ENCODE measurements at regions not wholly inside any gene's neighbourhood (a gene's known extent, or its start where the extent isn't known, plus 50 kb on each side); places are given as distances from the start of the nearest gene placed in this dataset.
"Not testable (repeated sequence)": the region's sequence is repeated elsewhere in the genome, so short reads cannot be mapped to it uniquely, and the experiment has no call there.

DNA sequence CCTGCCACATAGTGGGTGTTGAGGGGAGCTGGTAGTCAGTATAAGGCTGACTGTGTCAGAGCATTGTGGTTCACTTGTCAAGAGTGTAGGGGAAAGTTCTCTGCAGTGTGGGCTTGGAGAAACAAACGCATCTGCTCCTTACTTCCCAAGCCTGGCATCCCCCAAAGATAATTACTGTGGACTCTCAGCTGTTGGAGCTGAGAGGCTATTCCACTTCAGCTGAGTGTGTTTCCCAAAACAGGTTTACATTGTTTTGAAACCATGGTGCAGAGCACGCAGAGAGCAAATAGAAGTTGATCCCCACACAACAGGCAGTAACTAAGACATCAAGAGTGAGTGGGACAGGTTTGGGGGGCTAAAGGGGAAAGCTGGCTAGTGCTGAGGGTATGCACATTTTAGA is 181.0 kb upstream of the EOLA2 start:
- Histone ChIP-seq H3K36me3 (ENCODE audit: control insufficient read depth, insufficient read depth, low read length) (no peaks in the 10 kb centered on the region), H3K4me1 (ENCODE audit: control insufficient read depth, insufficient read depth, low read length) (no peaks in the 10 kb centered on the region), H3K4me3 (ENCODE audit: low read depth in 2 of 2, low read length in 2 of 2) (no peak overlapping the region), H3K27me3 (ENCODE audit: control insufficient read depth, insufficient read depth, low read length) (no peaks in the 10 kb centered on the region), H3K27ac (ENCODE audit: low read length) (no peak overlapping the region), H3K9me3 (ENCODE audit: control insufficient read depth, insufficient read depth, low read depth, low read length) (no peaks in the 10 kb centered on the region)
- ChIA-PET CTCF (no interaction called here), POLR2A (no interaction called here)
- no peak for DNase-seq (ENCODE audit: low read depth, low spot score)
- intact Hi-C loops (cut with micrococcal nuclease; ENCODE audit: unreplicated experiment), result no loop called here
- TF ChIP-seq SIN3A (IDR thresholded peaks at IDR 0.05; ENCODE audit: borderline replicate concordance, insufficient read depth, low read depth, low read length), result no peak
- TF ChIP-seq REST (IDR thresholded peaks at IDR 0.05; ENCODE audit: insufficient read depth in 1 of 2, low read depth in 2 of 2, low read length in 1 of 2), result no peak
- TF ChIP-seq, protein P1, sequence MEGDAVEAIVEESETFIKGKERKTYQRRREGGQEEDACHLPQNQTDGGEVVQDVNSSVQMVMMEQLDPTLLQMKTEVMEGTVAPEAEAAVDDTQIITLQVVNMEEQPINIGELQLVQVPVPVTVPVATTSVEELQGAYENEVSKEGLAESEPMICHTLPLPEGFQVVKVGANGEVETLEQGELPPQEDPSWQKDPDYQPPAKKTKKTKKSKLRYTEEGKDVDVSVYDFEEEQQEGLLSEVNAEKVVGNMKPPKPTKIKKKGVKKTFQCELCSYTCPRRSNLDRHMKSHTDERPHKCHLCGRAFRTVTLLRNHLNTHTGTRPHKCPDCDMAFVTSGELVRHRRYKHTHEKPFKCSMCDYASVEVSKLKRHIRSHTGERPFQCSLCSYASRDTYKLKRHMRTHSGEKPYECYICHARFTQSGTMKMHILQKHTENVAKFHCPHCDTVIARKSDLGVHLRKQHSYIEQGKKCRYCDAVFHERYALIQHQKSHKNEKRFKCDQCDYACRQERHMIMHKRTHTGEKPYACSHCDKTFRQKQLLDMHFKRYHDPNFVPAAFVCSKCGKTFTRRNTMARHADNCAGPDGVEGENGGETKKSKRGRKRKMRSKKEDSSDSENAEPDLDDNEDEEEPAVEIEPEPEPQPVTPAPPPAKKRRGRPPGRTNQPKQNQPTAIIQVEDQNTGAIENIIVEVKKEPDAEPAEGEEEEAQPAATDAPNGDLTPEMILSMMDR (IDR thresholded peaks at IDR 0.05), result no peak
- TF ChIP-seq TCF7L2 (IDR thresholded peaks at IDR 0.05; ENCODE audit: low read depth, low read length), result no peak
- no peak for TF ChIP-seq POLR2AphosphoS5 (IDR thresholded peaks at IDR 0.05; ENCODE audit: low read depth, low read length)
- ATAC-seq, result no peak
- no TSS peak for BruUV-seq (replicated peaks)
- in situ Hi-C loops (cut with HindIII; ENCODE audit: low pct_unique_long_range_greater_than_20kb, low sequenced_read_pairs), result no loop called here

DNA sequence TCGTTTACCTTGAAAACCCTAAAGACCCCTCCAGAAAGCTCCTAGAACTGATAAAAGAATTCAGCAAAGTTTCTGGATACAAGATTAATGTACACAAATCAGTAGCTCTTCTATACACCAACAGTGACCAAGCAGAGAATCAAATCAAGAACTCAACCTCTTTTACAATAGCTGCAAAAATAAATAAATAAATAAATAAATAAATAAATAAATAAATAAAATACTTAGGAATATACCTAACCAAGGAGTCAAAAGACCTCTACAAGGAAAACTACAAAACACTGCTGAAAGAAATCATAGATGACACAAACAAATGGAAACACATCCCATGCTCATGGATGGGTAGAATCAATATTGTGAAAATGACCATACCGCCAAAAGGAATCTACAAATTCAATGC is 186.8 kb upstream of the EOLA2 start:
- H3K27ac ChIP-seq (ENCODE audit: low read length); H3K9me3 ChIP-seq (ENCODE audit: control insufficient read depth, insufficient read depth, low read depth, low read length); CTCF ChIA-PET; H3K27me3 ChIP-seq (ENCODE audit: control insufficient read depth, insufficient read depth, low read length); BruUV-seq (replicated peaks); DNase-seq (ENCODE audit: low read depth, low spot score); in situ Hi-C loops (cut with HindIII; ENCODE audit: low pct_unique_long_range_greater_than_20kb, low sequenced_read_pairs); POLR2A ChIA-PET; ATAC-seq; H3K4me3 ChIP-seq (ENCODE audit: low read depth in 2 of 2, low read length in 2 of 2); H3K4me1 ChIP-seq (ENCODE audit: control insufficient read depth, insufficient read depth, low read length); intact Hi-C loops (cut with micrococcal nuclease; ENCODE audit: unreplicated experiment); H3K36me3 ChIP-seq (ENCODE audit: control insufficient read depth, insufficient read depth, low read length): not testable (repeated sequence)

- Histone ChIP-seq H3K9me3 (ENCODE audit: control insufficient read depth, insufficient read depth, low read depth, low read length) (no peaks in the 10 kb centered on the region), H3K36me3 (ENCODE audit: control insufficient read depth, insufficient read depth, low read length) (no peaks in the 10 kb centered on the region), H3K4me3 (ENCODE audit: low read depth in 2 of 2, low read length in 2 of 2) (no peak overlapping the region), H3K27me3 (ENCODE audit: control insufficient read depth, insufficient read depth, low read length) (no peaks in the 10 kb centered on the region), H3K27ac (ENCODE audit: low read length) (no peak overlapping the region), H3K4me1 (ENCODE audit: control insufficient read depth, insufficient read depth, low read length) (no peaks in the 10 kb centered on the region)
- in situ Hi-C loops (cut with HindIII; ENCODE audit: low pct_unique_long_range_greater_than_20kb, low sequenced_read_pairs), result no loop called here
- CTCF ChIA-PET, result no interaction called here
- intact Hi-C loops (cut with micrococcal nuclease; ENCODE audit: unreplicated experiment), result no loop called here
- TF ChIP-seq REST (IDR thresholded peaks at IDR 0.05; ENCODE audit: insufficient read depth in 1 of 2, low read depth in 2 of 2, low read length in 1 of 2) (no peak), TCF7L2 (IDR thresholded peaks at IDR 0.05; ENCODE audit: low read depth, low read length) (no peak), SIN3A (IDR thresholded peaks at IDR 0.05; ENCODE audit: borderline replicate concordance, insufficient read depth, low read depth, low read length) (no peak), POLR2AphosphoS5 (IDR thresholded peaks at IDR 0.05; ENCODE audit: low read depth, low read length) (no peak)
- TF ChIP-seq, protein P1 (IDR thresholded peaks at IDR 0.05), result no peak
- ATAC-seq (no peak), DNase-seq (ENCODE audit: low read depth, low spot score) (no peak)
- POLR2A ChIA-PET, result no interaction called here
- no TSS peak for BruUV-seq (replicated peaks)
These were observed 188.9 kb upstream of the EOLA2 start for GRCh38 chrX:150127216-150127615.

All from Panc1 (cell line).